Transverse colon (tissue), 4 donors: ENCODE measurements at regions not wholly inside any gene's neighbourhood (a gene's known extent, or its start where the extent isn't known, plus 50 kb on each side); places are given as distances from the start of the nearest gene placed in this dataset.

Experiments
- DNase-seq: peaks from one replicate; pipeline ENCODE4 v3.0.0-alpha.2; 2019
- H3K27ac ChIP-seq, 4 donors: fragments of 200-600 bp; sonication (generic); 2 replicates each; pipeline ENCODE4 v1.5.1; 2016 to 2018; ENCODE audit warnings: inconsistent platforms in 4 of 4
- H3K27me3 ChIP-seq: fragments of 200-600 bp; sonication (generic); 2 replicates; pipeline ENCODE4 v1.5.1; 2017; ENCODE audit warnings: inconsistent platforms
- H3K36me3 ChIP-seq, 4 donors: fragments of 200-600 bp; sonication (generic); 2 replicates each; pipeline ENCODE4 v1.5.1; 2017 to 2019; ENCODE audit warnings: inconsistent platforms in 4 of 4
- H3K4me1 ChIP-seq, 4 donors: fragments of 200-600 bp; sonication (generic); 2 replicates each; pipeline ENCODE4 v1.5.1; 2017 to 2020; ENCODE audit warnings: inconsistent platforms in 4 of 4
- H3K4me3 ChIP-seq, 4 donors: fragments of 200-600 bp; sonication (generic); 1 replicate in 1 of 4; 2 replicates in 3 of 4; pipeline versions ENCODE4 v1.5.1 to v1.6.1; 2017 to 2019; ENCODE audit warnings: inconsistent platforms in 4 of 4
- H3K9me3 ChIP-seq, 2 donors: fragments of 200-600 bp; sonication (generic); 2 replicates each; pipeline ENCODE4 v1.5.1; 2017 to 2019; ENCODE audit warnings: inconsistent platforms in 2 of 2
- EP300 ChIP-seq: sonication (generic); formaldehyde crosslinking; IDR thresholded peaks from one replicate; pipeline ENCODE4 v1.6.1; 2017; ENCODE audit warnings: antibody characterized with exemption, low read depth
- POLR2A ChIP-seq: fragments of 450-650 bp; IDR thresholded peaks from one replicate; pipeline ENCODE4 v1.6.1; 2016; ENCODE audit warnings: antibody characterized with exemption, mild to moderate bottlenecking, moderate library complexity
- POLR2AphosphoS5 ChIP-seq, 3 donors: sonication (generic); formaldehyde crosslinking; IDR thresholded peaks; one replicate each; pipeline ENCODE4 v1.6.1; 2016; ENCODE audit warnings: antibody characterized with exemption in 3 of 3
- WGBS, 2 donors: methylation state at CpG; one replicate each; pipeline ENCODE4 v1.1.5; 2018; ENCODE audit warnings: low coverage in 1 of 2; 5-methylcytosine and 5-hydroxymethylcytosine counted together
- in situ Hi-C, 4 donors: fragments of 200-750 bp; cut with MboI; loops; one replicate each; pipeline versions ENCODE4 v1.15.0 to v1.15.1; 2017; ENCODE audit warnings: low sequenced_read_pairs in 3 of 4, low pct_ligation_motif_present in 1 of 4, low pct_unique_long_range_greater_than_20kb in 1 of 4
- intact Hi-C: fragments of 100-400 bp; cut with DNase I; formaldehyde crosslinking; loops from one replicate; pipeline ENCODE4 v1.15.1; 2023; ENCODE audit warnings: low total_unique reads
- TF ChIP-seq, protein P1 (sequence below), 5 experiments: fragments of 200-600 bp in 3 of 5; fragments of 450-650 bp in 2 of 5; sonication (generic) in 3 of 5; IDR thresholded peaks; 1 replicate in 2 of 5; 2 replicates in 3 of 5; pipeline ENCODE4 v1.5.1; 2016 to 2017; ENCODE audit warnings: antibody characterized with exemption in 5 of 5, inconsistent platforms in 3 of 5, mild to moderate bottlenecking in 2 of 5, moderate library complexity in 1 of 5

DNA sequence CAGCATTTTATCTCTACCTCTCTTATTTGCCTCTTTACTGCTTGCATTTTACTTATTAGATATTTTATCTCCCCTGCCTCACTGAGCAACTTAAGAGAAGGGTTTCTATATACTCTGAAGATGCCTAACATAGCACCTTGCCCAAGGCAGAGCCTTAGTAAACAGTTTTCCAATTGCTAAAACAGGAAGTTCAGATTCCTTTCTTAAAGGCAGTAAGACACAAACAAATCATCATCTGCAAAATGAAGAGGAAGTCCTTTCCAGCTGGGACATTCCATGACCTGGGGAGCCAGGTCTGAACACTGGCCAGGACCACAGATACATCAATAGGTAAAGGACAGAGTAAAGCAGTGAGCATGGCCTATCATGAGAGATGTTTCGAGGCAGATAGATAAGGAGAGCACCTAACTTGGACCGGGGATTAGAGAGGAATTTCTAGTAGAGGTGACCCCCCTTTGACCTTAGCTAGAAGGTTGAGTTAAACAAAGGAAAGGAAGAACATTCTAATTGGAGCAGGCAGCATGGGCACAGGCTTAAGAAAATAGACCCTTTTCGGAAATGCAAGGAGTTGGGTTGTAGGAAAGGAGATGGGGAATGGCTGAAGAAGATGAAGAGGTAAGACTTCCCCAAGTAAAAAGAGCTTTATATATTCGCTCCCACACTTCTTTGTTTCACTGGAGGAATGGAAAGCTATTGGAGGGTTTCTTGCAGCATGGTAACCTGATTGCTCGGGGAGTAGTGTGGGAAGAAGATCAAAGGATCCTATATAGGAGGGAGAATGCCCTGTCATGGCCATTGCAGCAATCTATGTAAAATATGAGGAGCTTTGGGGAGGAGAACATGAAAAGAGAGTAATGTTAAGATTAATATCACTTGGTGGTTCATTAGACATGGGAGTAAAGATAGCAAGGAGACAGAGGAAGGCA is 94.8 kb downstream of the PHLDA1 start:
- H3K27ac ChIP-seq = no peak overlapping the region
- H3K9me3 ChIP-seq = no peaks in the 10 kb centered on the region
- TF ChIP-seq, protein P1, sequence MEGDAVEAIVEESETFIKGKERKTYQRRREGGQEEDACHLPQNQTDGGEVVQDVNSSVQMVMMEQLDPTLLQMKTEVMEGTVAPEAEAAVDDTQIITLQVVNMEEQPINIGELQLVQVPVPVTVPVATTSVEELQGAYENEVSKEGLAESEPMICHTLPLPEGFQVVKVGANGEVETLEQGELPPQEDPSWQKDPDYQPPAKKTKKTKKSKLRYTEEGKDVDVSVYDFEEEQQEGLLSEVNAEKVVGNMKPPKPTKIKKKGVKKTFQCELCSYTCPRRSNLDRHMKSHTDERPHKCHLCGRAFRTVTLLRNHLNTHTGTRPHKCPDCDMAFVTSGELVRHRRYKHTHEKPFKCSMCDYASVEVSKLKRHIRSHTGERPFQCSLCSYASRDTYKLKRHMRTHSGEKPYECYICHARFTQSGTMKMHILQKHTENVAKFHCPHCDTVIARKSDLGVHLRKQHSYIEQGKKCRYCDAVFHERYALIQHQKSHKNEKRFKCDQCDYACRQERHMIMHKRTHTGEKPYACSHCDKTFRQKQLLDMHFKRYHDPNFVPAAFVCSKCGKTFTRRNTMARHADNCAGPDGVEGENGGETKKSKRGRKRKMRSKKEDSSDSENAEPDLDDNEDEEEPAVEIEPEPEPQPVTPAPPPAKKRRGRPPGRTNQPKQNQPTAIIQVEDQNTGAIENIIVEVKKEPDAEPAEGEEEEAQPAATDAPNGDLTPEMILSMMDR (IDR thresholded peaks at IDR 0.05) = no peak
- no peak for TF ChIP-seq EP300
- no peak for TF ChIP-seq POLR2A
- no peak for TF ChIP-seq POLR2AphosphoS5 (IDR thresholded peaks at IDR 0.05)
- H3K36me3 ChIP-seq = no peaks in the 10 kb centered on the region
- DNase-seq = no peak
- in situ Hi-C loops (no loop called here), intact Hi-C loops (no loop called here)
- 82 to 93% methylated on average over 5 of the region's 5 CpGs for WGBS, 2 donors
- H3K4me1 ChIP-seq = peaks cover 0 to 7% (median 0%) of the 10 kb centered on the region in 4 donors
- no peaks in the 10 kb centered on the region for H3K27me3 ChIP-seq
- no peak overlapping the region for H3K4me3 ChIP-seq

DNA sequence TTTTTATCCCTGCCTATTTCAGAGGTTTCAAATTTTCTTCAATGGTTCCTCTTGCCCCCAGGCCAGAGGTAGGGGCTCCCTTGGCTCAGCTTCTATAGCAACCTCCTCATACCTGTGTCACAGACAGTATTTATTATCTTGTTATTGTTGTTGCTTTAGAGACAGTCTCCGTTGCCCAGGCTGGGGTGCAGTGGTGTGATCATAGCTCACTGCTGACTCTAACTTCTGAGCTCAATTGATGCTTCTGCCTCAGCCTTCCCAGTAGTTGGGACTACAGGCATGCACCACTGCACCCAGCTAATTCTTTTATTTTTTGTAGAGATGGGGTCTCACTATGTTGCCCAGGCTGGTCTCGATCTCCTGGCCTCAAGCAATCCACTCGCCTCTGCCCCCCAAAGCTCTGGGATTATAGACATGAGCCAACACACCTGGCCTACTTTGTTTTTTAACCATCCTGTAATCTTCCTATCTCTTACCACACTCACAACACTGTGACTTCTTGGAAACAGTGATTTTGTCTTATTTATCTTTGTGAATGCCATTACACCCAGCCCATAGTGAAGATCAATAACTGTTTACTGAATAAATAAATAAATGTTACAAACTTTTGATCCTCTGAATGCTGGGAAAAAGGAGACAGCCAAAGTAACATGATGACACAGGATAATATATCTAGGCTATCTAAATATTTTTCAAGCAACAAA is 95.9 kb downstream of the PHLDA1 start:
- H3K36me3 ChIP-seq = no peaks in the 10 kb centered on the region
- intact Hi-C loops = no loop called here
- 88% methylated on average over 3 of the region's 3 CpGs; no CpG with 5 or more reads in 1 of the 2 donors for WGBS, 2 donors

DNA sequence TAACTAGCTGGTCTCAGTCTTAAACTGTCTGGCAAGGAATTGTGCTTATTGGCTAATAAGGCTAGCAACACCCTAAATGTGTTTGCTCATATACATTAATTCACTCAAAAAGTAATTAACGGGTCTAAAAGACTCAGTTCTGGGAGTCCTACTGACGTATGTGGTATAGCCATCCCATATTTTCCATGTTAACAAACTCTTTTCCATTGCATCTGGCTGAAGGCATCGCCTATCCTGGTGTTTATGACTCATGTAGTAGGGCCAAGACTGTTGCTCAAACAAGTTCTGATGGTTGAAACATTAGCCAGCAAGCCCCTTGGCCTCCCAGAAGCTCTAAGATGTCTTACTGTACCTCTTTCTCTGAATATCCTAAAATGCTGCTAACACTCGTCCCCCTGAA is 98.5 kb downstream of the PHLDA1 start:
- in situ Hi-C loops = no loop called here

More for the DNA sequence above, 95.9 kb downstream of the PHLDA1 start:
- Histone ChIP-seq H3K4me3 (no peak overlapping the region), H3K27ac (no peak overlapping the region), H3K4me1 (peaks cover 0 to 7% (median 0%) of the 10 kb centered on the region in 4 donors), H3K9me3 (no peaks in the 10 kb centered on the region), H3K27me3 (no peaks in the 10 kb centered on the region)
- TF ChIP-seq, protein P1 (IDR thresholded peaks at IDR 0.05) = no peak
- TF ChIP-seq POLR2AphosphoS5 (IDR thresholded peaks at IDR 0.05) (no peak), EP300 (no peak), POLR2A (no peak)
- in situ Hi-C loops = no loop called here
- DNase-seq = no peak

More for the DNA sequence above, 98.5 kb downstream of the PHLDA1 start:
- H3K27ac ChIP-seq = no peak overlapping the region
- no peak for DNase-seq
- no peaks in the 10 kb centered on the region for H3K36me3 ChIP-seq
- 68 to 76% methylated on average over 4 of the region's 4 CpGs for WGBS, 2 donors
- H3K4me1 ChIP-seq = peaks cover 0 to 7% (median 0%) of the 10 kb centered on the region in 4 donors
- no peak overlapping the region for H3K4me3 ChIP-seq
- TF ChIP-seq, protein P1 (IDR thresholded peaks at IDR 0.05) = no peak
- TF ChIP-seq POLR2A (no peak), EP300 (no peak), POLR2AphosphoS5 (IDR thresholded peaks at IDR 0.05) (no peak)
- H3K27me3 ChIP-seq = no peaks in the 10 kb centered on the region
- no peaks in the 10 kb centered on the region for H3K9me3 ChIP-seq
- intact Hi-C loops = no loop called here
